Left ventricle myocardium inferior (tissue), 1 donor: ENCODE measurements at regions not wholly inside any gene's neighbourhood (a gene's known extent, or its start where the extent isn't known, plus 50 kb on each side); places are given as distances from the start of the nearest gene placed in this dataset.

Experiments used
- DNase-seq: peaks from one replicate; pipeline ENCODE4 v3.0.0-alpha.2; 2020
- H3K27ac ChIP-seq: fragments of 200-600 bp; replicated peaks from 2 replicates; pipeline ENCODE4 v1.8.0; 2021
- H3K27me3 ChIP-seq: fragments of 200-600 bp; 2 replicates; pipeline ENCODE4 v1.8.0; 2021; ENCODE audit warnings: low read depth
- H3K36me3 ChIP-seq: fragments of 200-600 bp; 2 replicates; pipeline ENCODE4 v1.8.0; 2021
- H3K4me1 ChIP-seq: fragments of 200-600 bp; 2 replicates; pipeline ENCODE4 v1.8.0; 2021
- H3K4me3 ChIP-seq: fragments of 200-600 bp; 2 replicates; pipeline ENCODE4 v1.8.0; 2021; ENCODE audit warnings: mild to moderate bottlenecking, moderate library complexity
- H3K9me3 ChIP-seq: fragments of 200-600 bp; replicated peaks from 2 replicates; pipeline ENCODE4 v1.8.0; 2021
- intact Hi-C: fragments of 100-400 bp; cut with micrococcal nuclease; formaldehyde crosslinking; loops from one replicate; pipeline ENCODE4 v1.11.0; 2022
- TF ChIP-seq, protein P1 (sequence below): fragments of 200-600 bp; IDR thresholded peaks from 2 replicates; pipeline ENCODE4 v1.8.0; 2021; ENCODE audit warnings: antibody characterized with exemption, mild to moderate bottlenecking, borderline replicate concordance
- donor health status: DM: no; HTN: yes; CAD: no; lungs with severe emphysema.

DNA sequence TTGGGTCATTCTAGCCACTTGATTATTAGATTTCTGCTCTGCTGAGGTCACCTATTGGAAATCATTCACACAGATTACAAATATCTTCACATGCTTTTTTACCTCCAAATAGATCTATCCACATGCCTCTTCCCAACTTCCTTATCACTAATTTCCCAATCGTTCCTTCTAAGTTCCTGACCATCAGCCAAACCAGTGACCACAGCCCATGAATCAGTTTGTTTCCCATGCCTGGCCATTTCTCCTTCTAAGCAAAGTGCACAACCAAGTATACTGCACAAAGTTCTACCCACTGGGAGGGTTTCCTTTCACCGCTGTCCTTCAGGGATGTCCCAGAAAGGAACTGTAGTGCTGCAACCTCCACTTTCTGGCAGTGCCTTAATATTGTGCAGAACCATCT is 140.5 kb upstream of the SYNDIG1 start:
- TF ChIP-seq, protein P1, sequence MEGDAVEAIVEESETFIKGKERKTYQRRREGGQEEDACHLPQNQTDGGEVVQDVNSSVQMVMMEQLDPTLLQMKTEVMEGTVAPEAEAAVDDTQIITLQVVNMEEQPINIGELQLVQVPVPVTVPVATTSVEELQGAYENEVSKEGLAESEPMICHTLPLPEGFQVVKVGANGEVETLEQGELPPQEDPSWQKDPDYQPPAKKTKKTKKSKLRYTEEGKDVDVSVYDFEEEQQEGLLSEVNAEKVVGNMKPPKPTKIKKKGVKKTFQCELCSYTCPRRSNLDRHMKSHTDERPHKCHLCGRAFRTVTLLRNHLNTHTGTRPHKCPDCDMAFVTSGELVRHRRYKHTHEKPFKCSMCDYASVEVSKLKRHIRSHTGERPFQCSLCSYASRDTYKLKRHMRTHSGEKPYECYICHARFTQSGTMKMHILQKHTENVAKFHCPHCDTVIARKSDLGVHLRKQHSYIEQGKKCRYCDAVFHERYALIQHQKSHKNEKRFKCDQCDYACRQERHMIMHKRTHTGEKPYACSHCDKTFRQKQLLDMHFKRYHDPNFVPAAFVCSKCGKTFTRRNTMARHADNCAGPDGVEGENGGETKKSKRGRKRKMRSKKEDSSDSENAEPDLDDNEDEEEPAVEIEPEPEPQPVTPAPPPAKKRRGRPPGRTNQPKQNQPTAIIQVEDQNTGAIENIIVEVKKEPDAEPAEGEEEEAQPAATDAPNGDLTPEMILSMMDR = no peak
- H3K4me3 ChIP-seq = no peak overlapping the region
- no peaks in the 10 kb centered on the region for H3K36me3 ChIP-seq

DNA sequence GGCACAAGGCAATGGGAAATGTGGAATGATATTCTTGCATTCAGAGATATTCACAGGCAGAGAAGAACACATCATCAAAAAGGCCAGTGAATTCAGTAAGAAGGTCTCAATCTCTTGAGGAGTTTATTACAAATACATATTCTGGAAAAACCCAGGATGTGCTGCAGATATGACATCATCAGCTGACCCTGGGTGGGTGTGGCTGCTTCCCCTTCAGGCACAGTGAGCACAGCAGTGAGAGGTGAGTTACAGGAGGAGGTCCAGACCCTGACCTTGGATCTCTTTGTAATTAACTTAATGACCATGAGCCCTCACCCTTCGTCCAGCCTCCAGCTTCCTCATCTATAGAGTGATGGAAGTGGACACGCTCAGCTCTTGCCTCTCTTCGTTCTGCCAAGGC is 147.5 kb upstream of the SYNDIG1 start:
- intact Hi-C loops = no loop called here
- Histone ChIP-seq H3K27me3 (peaks cover 40% of the 10 kb centered on the region), H3K27ac (no peak overlapping the region), H3K9me3 (no peaks in the 10 kb centered on the region), H3K4me1 (no peaks in the 10 kb centered on the region), H3K4me3 (no peak overlapping the region), H3K36me3 (no peaks in the 10 kb centered on the region)
- no peak for DNase-seq
- TF ChIP-seq, protein P1 = no peak

More for the DNA sequence above, 140.5 kb upstream of the SYNDIG1 start:
- Histone ChIP-seq H3K27me3 (peaks cover 13% of the 10 kb centered on the region), H3K27ac (no peak overlapping the region), H3K9me3 (no peaks in the 10 kb centered on the region), H3K4me1 (no peaks in the 10 kb centered on the region)
- intact Hi-C loops = no loop called here
- no peak for DNase-seq

DNA sequence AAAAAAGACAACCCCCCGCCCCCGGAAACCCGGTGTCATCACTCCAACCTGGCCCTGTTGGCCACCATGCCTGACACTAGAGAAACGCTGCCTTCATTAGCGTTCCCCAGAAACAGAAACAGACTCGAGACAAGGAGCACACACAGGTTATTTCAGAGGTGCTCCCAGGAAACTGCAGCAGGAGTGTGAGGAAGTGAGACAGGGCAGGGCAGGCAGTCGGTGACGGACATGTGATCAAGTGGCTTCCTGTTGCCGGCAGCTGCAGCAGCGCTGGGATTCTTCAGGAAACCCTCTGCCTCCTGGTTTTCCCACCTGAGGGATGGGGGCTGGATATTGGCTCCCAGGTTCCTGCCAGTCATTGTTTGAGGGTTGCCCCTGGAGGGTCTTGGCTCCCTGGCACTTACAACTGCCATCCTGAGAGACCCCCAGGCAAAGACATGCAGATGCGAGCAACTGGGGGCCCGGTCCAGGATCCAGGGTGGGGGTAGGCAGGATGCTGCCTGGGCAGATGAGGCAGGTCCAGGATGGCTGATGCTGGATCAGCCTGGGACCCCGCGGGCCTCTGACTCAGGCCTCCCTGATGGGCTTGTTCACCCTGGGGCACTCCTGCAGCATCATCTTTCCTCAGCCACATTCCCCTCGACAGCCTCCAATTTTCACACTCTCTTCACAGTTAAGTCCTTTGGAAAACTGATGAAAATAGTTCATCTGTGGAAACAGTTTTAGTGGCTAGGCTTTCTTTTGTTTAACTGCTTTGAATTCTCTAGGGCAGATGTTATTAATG is 150.7 kb upstream of the SYNDIG1 start:
- Histone ChIP-seq H3K27ac (no peak overlapping the region), H3K4me1 (no peaks in the 10 kb centered on the region), H3K36me3 (no peaks in the 10 kb centered on the region), H3K9me3 (no peaks in the 10 kb centered on the region), H3K4me3 (no peak overlapping the region), H3K27me3 (peaks cover 31% of the 10 kb centered on the region)
- TF ChIP-seq, protein P1 = no peak
- no peak for DNase-seq
- intact Hi-C loops = no loop called here

DNA sequence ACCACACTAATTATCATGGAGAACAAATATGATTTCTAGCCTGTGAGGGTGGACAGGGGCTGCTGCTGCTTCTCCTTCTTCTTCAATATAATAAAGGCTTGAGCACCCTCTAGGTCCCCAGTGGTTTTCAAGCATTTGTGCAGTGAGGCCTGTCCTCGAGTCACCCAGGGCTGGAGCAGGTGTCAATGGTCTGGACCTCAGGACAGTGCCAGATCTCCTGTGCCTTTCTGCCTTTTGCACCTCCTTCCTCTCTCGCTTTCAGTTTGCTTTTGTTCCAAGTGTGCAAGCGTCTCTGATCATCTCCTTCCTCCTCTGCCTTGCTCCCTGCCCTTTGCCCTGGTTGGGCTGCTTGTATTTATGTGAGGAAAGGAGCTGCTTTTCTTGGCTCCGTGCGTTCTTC is 152.2 kb upstream of the SYNDIG1 start:
- TF ChIP-seq, protein P1 = no peak
- Histone ChIP-seq H3K27ac (no peak overlapping the region), H3K27me3 (peaks cover 32% of the 10 kb centered on the region), H3K9me3 (no peaks in the 10 kb centered on the region), H3K4me1 (no peaks in the 10 kb centered on the region), H3K4me3 (no peak overlapping the region), H3K36me3 (no peaks in the 10 kb centered on the region)
- intact Hi-C loops = no loop called here
- no peak for DNase-seq

DNA sequence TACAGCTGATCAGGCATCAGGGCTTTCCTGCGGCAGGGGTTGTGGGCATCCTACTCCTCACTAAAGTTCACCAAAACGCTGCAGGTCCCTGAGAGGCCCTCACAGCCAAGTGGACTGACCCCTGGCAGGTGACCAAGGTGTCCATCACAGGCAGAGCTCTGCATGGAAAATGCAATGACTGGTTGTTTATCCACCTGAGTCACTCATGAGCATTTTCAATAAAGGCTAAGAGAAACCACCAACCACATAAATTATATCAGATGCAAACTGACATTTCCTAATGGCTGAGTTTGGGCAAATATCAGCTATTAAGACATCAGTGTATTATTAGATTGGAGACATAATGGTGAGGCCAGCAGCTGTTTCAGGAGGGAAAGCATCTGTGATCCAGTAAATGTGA is 152.7 kb upstream of the SYNDIG1 start:
- intact Hi-C loops = no loop called here
- H3K27ac ChIP-seq = no peak overlapping the region
- no peak for DNase-seq
- H3K4me3 ChIP-seq = no peak overlapping the region
- no peaks in the 10 kb centered on the region for H3K36me3 ChIP-seq
- H3K9me3 ChIP-seq = no peaks in the 10 kb centered on the region
- H3K4me1 ChIP-seq = no peaks in the 10 kb centered on the region
- TF ChIP-seq, protein P1 = no peak
- peaks cover 36% of the 10 kb centered on the region for H3K27me3 ChIP-seq
